Progenitor cell of endocrine pancreas (in vitro differentiated cells): ENCODE measurements at regions not wholly inside any gene's neighbourhood (a gene's known extent, or its start where the extent isn't known, plus 50 kb on each side); places are given as distances from the start of the nearest gene placed in this dataset.

Experiments
- DNase-seq: peaks from one replicate; pipeline ENCODE4 v3.0.0; 2021; ENCODE audit warnings: low spot score; ENCODE audit not compliant: unreplicated experiment
- H3K27ac Mint-ChIP-seq: 2 replicates; pipeline ENCODE4 v1.8.0; 2021; ENCODE audit warnings: mild to moderate bottlenecking, moderate library complexity, mixed read lengths
- H3K27me3 Mint-ChIP-seq: 2 replicates; pipeline ENCODE4 v1.8.0; 2021; ENCODE audit warnings: mixed read lengths
- H3K36me3 Mint-ChIP-seq: 2 replicates; pipeline ENCODE4 v1.8.0; 2022; ENCODE audit warnings: mixed read lengths; ENCODE audit not compliant: insufficient read depth
- H3K4me1 Mint-ChIP-seq: 2 replicates; pipeline ENCODE4 v1.8.0; 2021; ENCODE audit warnings: low read depth, mixed read lengths
- H3K4me3 Mint-ChIP-seq: 2 replicates; pipeline ENCODE4 v1.8.0; 2021; ENCODE audit warnings: low read depth, mild to moderate bottlenecking, moderate library complexity, mixed read lengths
- H3K9me3 Mint-ChIP-seq: 2 replicates; pipeline ENCODE4 v1.8.0; 2021; ENCODE audit warnings: low read depth, mixed read lengths
- CTCF ChIP-seq: fragments of 200-600 bp; sonication (generic); IDR thresholded peaks from one replicate; pipeline ENCODE4 v1.5.0; 2021; ENCODE audit warnings: antibody characterized with exemption, mild to moderate bottlenecking; ENCODE audit not compliant: unreplicated experiment

- Mint-ChIP-seq H3K4me1 (no peaks in the 10 kb centered on the region), H3K4me3 (no peak overlapping the region), H3K9me3 (no peaks in the 10 kb centered on the region), H3K27me3 (no peaks in the 10 kb centered on the region), H3K36me3 (no peaks in the 10 kb centered on the region), H3K27ac (no peak overlapping the region)
- no peak for TF ChIP-seq CTCF
- no peak for DNase-seq
Observed at GRCh38 chr6:67345946-67346345, 1289.1 kb upstream of the ADGRB3 start.

GRCh38 chr6:67336014-67336413, 1299.1 kb upstream of the ADGRB3 start:
- Mint-ChIP-seq H3K27me3 (no peaks in the 10 kb centered on the region), H3K9me3 (no peaks in the 10 kb centered on the region), H3K4me1 (no peaks in the 10 kb centered on the region), H3K27ac (no peak overlapping the region), H3K4me3 (no peak overlapping the region), H3K36me3 (no peaks in the 10 kb centered on the region)
- no peak for DNase-seq
- no peak for TF ChIP-seq CTCF

- Mint-ChIP-seq H3K27me3 (no peaks in the 10 kb centered on the region), H3K9me3 (no peaks in the 10 kb centered on the region), H3K36me3 (no peaks in the 10 kb centered on the region), H3K27ac (no peak overlapping the region), H3K4me1 (peaks cover 2% of the 10 kb centered on the region), H3K4me3 (no peak overlapping the region)
- no peak for DNase-seq
- no peak for TF ChIP-seq CTCF
Observed at GRCh38 chr6:67331304-67331703, 1303.8 kb upstream of the ADGRB3 start.

GRCh38 chr6:67328269-67328668, 1306.8 kb upstream of the ADGRB3 start:
- no peak overlapping the region for H3K27ac Mint-ChIP-seq
- TF ChIP-seq CTCF = no peak
- no peaks in the 10 kb centered on the region for H3K27me3 Mint-ChIP-seq
- H3K36me3 Mint-ChIP-seq = no peaks in the 10 kb centered on the region
- peaks cover 2% of the 10 kb centered on the region for H3K4me1 Mint-ChIP-seq
- no peaks in the 10 kb centered on the region for H3K9me3 Mint-ChIP-seq
- DNase-seq = no peak
- H3K4me3 Mint-ChIP-seq = no peak overlapping the region

- Mint-ChIP-seq H3K27me3 (no peaks in the 10 kb centered on the region), H3K4me1 (peaks cover 5% of the 10 kb centered on the region), H3K27ac (no peak overlapping the region), H3K36me3 (no peaks in the 10 kb centered on the region), H3K4me3 (no peak overlapping the region), H3K9me3 (peaks cover 10% of the 10 kb centered on the region)
- no peak for DNase-seq
- no peak for TF ChIP-seq CTCF
Observed at GRCh38 chr6:67300430-67301040, 1334.5 kb upstream of the ADGRB3 start.
